Breast epithelium (tissue), 4 donors: ENCODE measurements at regions not wholly inside any gene's neighbourhood (a gene's known extent, or its start where the extent isn't known, plus 50 kb on each side); places are given as distances from the start of the nearest gene placed in this dataset.
"Not testable (repeated sequence)": the region's sequence is repeated elsewhere in the genome, so short reads cannot be mapped to it uniquely, and the experiment has no call there.

Experiments
- DNase-seq, 2 donors: peaks; one replicate each; pipeline ENCODE4 v3.0.0-alpha.2; 2019; ENCODE audit warnings: low spot score in 2 of 2
- H3K27ac ChIP-seq, 2 donors: fragments of 200-600 bp; sonication (generic) in 1 of 2; one replicate each; pipeline ENCODE4 v1.5.1; 2016 to 2019; ENCODE audit warnings: mild to moderate bottlenecking in 1 of 2
- H3K27me3 ChIP-seq, 2 donors: fragments of 200-600 bp; sonication (generic) in 1 of 2; one replicate each; pipeline versions ENCODE4 v1.5.1 to v1.6.0; 2017 to 2019; ENCODE audit warnings: control low read depth in 1 of 2, mild to moderate bottlenecking in 1 of 2
- H3K36me3 ChIP-seq: fragments of 200-600 bp; one replicate; pipeline ENCODE4 v1.5.1; 2019
- H3K4me1 ChIP-seq, 2 donors: fragments of 200-600 bp; sonication (generic); one replicate each; pipeline ENCODE4 v1.5.1; 2016 to 2019; ENCODE audit warnings: control low read depth in 1 of 2
- H3K4me3 ChIP-seq, 3 donors: fragments of 200-600 bp; sonication (generic); 1 replicate in 2 of 3; 2 replicates in 1 of 3; pipeline ENCODE4 v1.5.1; 2016 to 2019; ENCODE audit warnings: mild to moderate bottlenecking in 3 of 3, moderate library complexity in 2 of 3
- H3K9me3 ChIP-seq, 2 donors: fragments of 200-600 bp; sonication (generic) in 1 of 2; one replicate each; pipeline ENCODE4 v1.5.1; 2016 to 2019; ENCODE audit warnings: control low read depth in 1 of 2
- POLR2A ChIP-seq: fragments of 450-650 bp; IDR thresholded peaks from one replicate; pipeline ENCODE4 v1.6.1; 2016; ENCODE audit warnings: antibody characterized with exemption, mild to moderate bottlenecking, moderate library complexity
- POLR2AphosphoS5 ChIP-seq, 3 donors: sonication (generic); formaldehyde crosslinking; IDR thresholded peaks; one replicate each; pipeline ENCODE4 v1.6.1; 2017; ENCODE audit warnings: antibody characterized with exemption in 3 of 3
- intact Hi-C: fragments of 100-400 bp; cut with DNase I; formaldehyde crosslinking; loops from one replicate; pipeline ENCODE4 v1.15.1; 2023; ENCODE audit warnings: low total_unique reads
- TF ChIP-seq, protein P1 (sequence below), 3 donors: fragments of 450-650 bp; IDR thresholded peaks; one replicate each; pipeline ENCODE4 v1.5.1; 2016 to 2017; ENCODE audit warnings: antibody characterized with exemption in 3 of 3, mild to moderate bottlenecking in 3 of 3, moderate library complexity in 3 of 3

GRCh38 chr5:124617787-124618186, 128.7 kb downstream of the ZNF608 start:
- TF ChIP-seq POLR2AphosphoS5 (IDR thresholded peaks at IDR 0.05) = no peak
- TF ChIP-seq, protein P1, sequence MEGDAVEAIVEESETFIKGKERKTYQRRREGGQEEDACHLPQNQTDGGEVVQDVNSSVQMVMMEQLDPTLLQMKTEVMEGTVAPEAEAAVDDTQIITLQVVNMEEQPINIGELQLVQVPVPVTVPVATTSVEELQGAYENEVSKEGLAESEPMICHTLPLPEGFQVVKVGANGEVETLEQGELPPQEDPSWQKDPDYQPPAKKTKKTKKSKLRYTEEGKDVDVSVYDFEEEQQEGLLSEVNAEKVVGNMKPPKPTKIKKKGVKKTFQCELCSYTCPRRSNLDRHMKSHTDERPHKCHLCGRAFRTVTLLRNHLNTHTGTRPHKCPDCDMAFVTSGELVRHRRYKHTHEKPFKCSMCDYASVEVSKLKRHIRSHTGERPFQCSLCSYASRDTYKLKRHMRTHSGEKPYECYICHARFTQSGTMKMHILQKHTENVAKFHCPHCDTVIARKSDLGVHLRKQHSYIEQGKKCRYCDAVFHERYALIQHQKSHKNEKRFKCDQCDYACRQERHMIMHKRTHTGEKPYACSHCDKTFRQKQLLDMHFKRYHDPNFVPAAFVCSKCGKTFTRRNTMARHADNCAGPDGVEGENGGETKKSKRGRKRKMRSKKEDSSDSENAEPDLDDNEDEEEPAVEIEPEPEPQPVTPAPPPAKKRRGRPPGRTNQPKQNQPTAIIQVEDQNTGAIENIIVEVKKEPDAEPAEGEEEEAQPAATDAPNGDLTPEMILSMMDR (IDR thresholded peaks at IDR 0.05) = no peak
- TF ChIP-seq POLR2A = no peak
- no peak for DNase-seq
- H3K27me3 ChIP-seq = no peaks in the 10 kb centered on the region
- no peak overlapping the region for H3K27ac ChIP-seq
- H3K36me3 ChIP-seq = no peaks in the 10 kb centered on the region
- intact Hi-C loops = no loop called here
- H3K4me1 ChIP-seq = no peaks in the 10 kb centered on the region
- H3K4me3 ChIP-seq = no peak overlapping the region
- H3K9me3 ChIP-seq = no peaks in the 10 kb centered on the region

- H3K4me3 ChIP-seq = no peak overlapping the region
- no peaks in the 10 kb centered on the region for H3K27me3 ChIP-seq
- intact Hi-C loops = no loop called here
- H3K27ac ChIP-seq = no peak overlapping the region
- no peaks in the 10 kb centered on the region for H3K36me3 ChIP-seq
- TF ChIP-seq POLR2A = no peak
- TF ChIP-seq, protein P1 (IDR thresholded peaks at IDR 0.05) = no peak
- no peak for TF ChIP-seq POLR2AphosphoS5 (IDR thresholded peaks at IDR 0.05)
- no peaks in the 10 kb centered on the region for H3K4me1 ChIP-seq
- H3K9me3 ChIP-seq = no peaks in the 10 kb centered on the region
- DNase-seq = no peak
Observed at GRCh38 chr5:124614836-124615385, 131.5 kb downstream of the ZNF608 start.

DNA sequence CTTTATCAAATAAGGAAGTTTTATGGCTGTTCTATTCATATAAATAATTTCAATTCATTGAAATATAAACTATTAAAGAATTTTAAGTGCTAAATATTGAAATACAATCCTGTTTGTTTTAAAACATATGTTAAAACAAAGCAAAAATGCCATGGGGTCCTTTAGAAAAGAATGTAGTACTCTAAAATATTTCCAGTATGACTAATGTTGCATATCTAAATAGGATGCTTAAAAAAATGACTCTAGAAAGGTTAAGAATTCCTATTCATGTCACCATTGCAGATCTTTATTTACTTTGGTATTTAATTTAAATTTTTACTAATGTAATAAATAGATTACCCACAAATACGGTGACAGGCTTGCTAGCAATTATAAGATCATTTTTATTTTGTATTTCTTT, 132.3 kb downstream of the ZNF608 start:
- TF ChIP-seq, protein P1 (IDR thresholded peaks at IDR 0.05) = no peak
- TF ChIP-seq POLR2AphosphoS5 (IDR thresholded peaks at IDR 0.05) = no peak
- no peak for TF ChIP-seq POLR2A
- intact Hi-C loops = no loop called here
- Histone ChIP-seq H3K27ac (no peak overlapping the region), H3K4me3 (no peak overlapping the region), H3K27me3 (no peaks in the 10 kb centered on the region), H3K9me3 (no peaks in the 10 kb centered on the region), H3K4me1 (no peaks in the 10 kb centered on the region), H3K36me3 (no peaks in the 10 kb centered on the region)
- DNase-seq = no peak

DNA sequence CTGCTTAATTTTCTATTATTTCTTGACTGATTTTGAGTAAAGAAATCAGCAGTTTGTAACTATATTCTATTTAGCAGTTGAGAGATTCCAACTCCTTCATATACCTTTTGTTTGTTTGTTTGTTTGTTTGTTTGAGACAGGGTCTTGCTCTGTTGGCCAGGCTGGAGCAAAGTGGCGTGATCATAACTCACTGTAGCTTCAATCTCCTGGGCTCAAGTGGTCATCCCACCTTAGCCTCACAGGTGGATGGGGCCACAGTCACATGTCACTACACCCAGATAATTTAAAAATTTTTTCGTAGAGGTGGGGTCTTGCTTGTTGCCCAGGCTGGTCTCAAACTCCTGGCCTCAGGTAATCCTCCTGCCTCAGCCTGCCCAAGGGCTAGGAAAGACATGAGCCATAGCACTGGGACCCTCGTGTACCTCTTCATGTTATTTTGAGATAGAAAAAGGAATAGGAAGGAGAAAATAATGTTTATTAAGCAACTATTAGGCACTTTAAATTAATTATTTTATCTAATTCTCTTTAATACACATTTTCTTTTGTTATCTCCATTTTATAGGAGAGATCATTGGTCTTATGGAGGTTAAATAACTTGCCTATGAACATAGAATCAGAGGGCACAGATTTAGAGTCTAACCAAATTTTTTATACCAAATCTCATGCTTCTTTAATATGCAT, 133.0 kb downstream of the ZNF608 start:
- no peak overlapping the region for H3K27ac ChIP-seq
- H3K36me3 ChIP-seq = no peaks in the 10 kb centered on the region
- no peak for DNase-seq
- H3K4me1 ChIP-seq = no peaks in the 10 kb centered on the region
- no peak overlapping the region for H3K4me3 ChIP-seq
- intact Hi-C loops = no loop called here
- TF ChIP-seq POLR2AphosphoS5 (IDR thresholded peaks at IDR 0.05) = no peak
- TF ChIP-seq, protein P1 (IDR thresholded peaks at IDR 0.05) = no peak
- no peaks in the 10 kb centered on the region for H3K9me3 ChIP-seq
- no peaks in the 10 kb centered on the region for H3K27me3 ChIP-seq

- H3K4me1 ChIP-seq = no peaks in the 10 kb centered on the region
- H3K27ac ChIP-seq = no peak overlapping the region
- no peak for TF ChIP-seq POLR2A
- no peak for TF ChIP-seq POLR2AphosphoS5 (IDR thresholded peaks at IDR 0.05)
- TF ChIP-seq, protein P1 (IDR thresholded peaks at IDR 0.05) = no peak
- no peaks in the 10 kb centered on the region for H3K27me3 ChIP-seq
- intact Hi-C loops = no loop called here
- no peak overlapping the region for H3K4me3 ChIP-seq
- no peaks in the 10 kb centered on the region for H3K36me3 ChIP-seq
- no peaks in the 10 kb centered on the region for H3K9me3 ChIP-seq
- no peak for DNase-seq
Observed at GRCh38 chr5:124612023-124612422, 134.4 kb downstream of the ZNF608 start.

GRCh38 chr5:124611262-124611661, 135.2 kb downstream of the ZNF608 start:
- H3K4me1 ChIP-seq, H3K27me3 ChIP-seq, H3K9me3 ChIP-seq, H3K27ac ChIP-seq, intact Hi-C loops, H3K4me3 ChIP-seq, H3K36me3 ChIP-seq, DNase-seq: not testable (repeated sequence)

- H3K4me1 ChIP-seq, intact Hi-C loops, H3K27me3 ChIP-seq, H3K27ac ChIP-seq, H3K9me3 ChIP-seq, H3K36me3 ChIP-seq, H3K4me3 ChIP-seq, DNase-seq: not testable (repeated sequence)
Observed at GRCh38 chr5:124609685-124610084, 136.8 kb downstream of the ZNF608 start.
